Dermis microvascular lymphatic vessel endothelial cell (primary cell): ENCODE measurements at regions not wholly inside any gene's neighbourhood (a gene's known extent, or its start where the extent isn't known, plus 50 kb on each side); places are given as distances from the start of the nearest gene placed in this dataset.

Experiments
- DNase-seq, 2 donors: peaks; one replicate each; pipeline versions ENCODE4 v3.0.0 to v3.0.0-alpha.2; 2010; ENCODE audit warnings: low read depth in 2 of 2

- DNase-seq: no peak
These were observed 409.1 kb upstream of the CRIM1 start for GRCh38 chr2:35946478-35946877.

GRCh38 chr2:35938838-35939237 is 416.7 kb upstream of the CRIM1 start:
- no peak for DNase-seq

GRCh38 chr2:35933031-35933430 is 422.5 kb upstream of the CRIM1 start:
- DNase-seq: no peak

- DNase-seq: no peak
These were observed 423.2 kb upstream of the CRIM1 start for GRCh38 chr2:35932276-35932963.

- no peak for DNase-seq
These were observed 424.0 kb upstream of the CRIM1 start for GRCh38 chr2:35931626-35932025.

- no peak for DNase-seq
These were observed 424.5 kb upstream of the CRIM1 start for GRCh38 chr2:35931115-35931514.

GRCh38 chr2:35929551-35929950 is 426.0 kb upstream of the CRIM1 start:
- DNase-seq: no peak

- DNase-seq: no peak
These were observed 435.5 kb upstream of the CRIM1 start for GRCh38 chr2:35920061-35920460.

GRCh38 chr2:35915261-35915660 is 440.3 kb upstream of the CRIM1 start:
- DNase-seq: no peak

- DNase-seq: no peak
These were observed 463.6 kb upstream of the CRIM1 start for GRCh38 chr2:35891936-35892335.

- no peak for DNase-seq
These were observed 464.1 kb upstream of the CRIM1 start for GRCh38 chr2:35891528-35891927.

GRCh38 chr2:35887146-35887545 is 468.4 kb upstream of the CRIM1 start:
- DNase-seq: no peak

GRCh38 chr2:35873921-35874320 is 481.7 kb upstream of the CRIM1 start:
- DNase-seq: no peak

GRCh38 chr2:35871672-35872071 is 483.9 kb upstream of the CRIM1 start:
- DNase-seq: no peak

- DNase-seq: no peak
These were observed 484.9 kb upstream of the CRIM1 start for GRCh38 chr2:35870713-35871112.

GRCh38 chr2:35864141-35864540 is 491.4 kb upstream of the CRIM1 start:
- DNase-seq: no peak

GRCh38 chr2:35858216-35858615 is 497.4 kb upstream of the CRIM1 start:
- no peak for DNase-seq

GRCh38 chr2:35857498-35857897 is 498.1 kb upstream of the CRIM1 start:
- DNase-seq: no peak

- DNase-seq: no peak
These were observed 524.2 kb upstream of the CRIM1 start for GRCh38 chr2:35831385-35831784.

GRCh38 chr2:35830833-35831232 is 524.7 kb upstream of the CRIM1 start:
- no peak for DNase-seq

- DNase-seq: no peak
These were observed 528.5 kb upstream of the CRIM1 start for GRCh38 chr2:35827086-35827485.

- no peak for DNase-seq
These were observed 532.9 kb upstream of the CRIM1 start for GRCh38 chr2:35822716-35823115.

GRCh38 chr2:35821675-35822074 is 533.9 kb upstream of the CRIM1 start:
- no peak for DNase-seq

GRCh38 chr2:35820391-35820790 is 535.2 kb upstream of the CRIM1 start:
- no peak for DNase-seq
